OCI-LY3 (cell line): ENCODE measurements at regions not wholly inside any gene's neighbourhood (a gene's known extent, or its start where the extent isn't known, plus 50 kb on each side); places are given as distances from the start of the nearest gene placed in this dataset.

ENCODE experiments used
- H2AFZ ChIP-seq: fragments of 200-600, 300-600 bp; shearing (Covaris generic); 2 replicates; pipeline ENCODE4 v1.6.0; 2014; ENCODE audit warnings: antibody characterized with exemption, low read depth, low read length
- H3K27ac ChIP-seq: fragments of 200-600, 300-600 bp; sonication (generic); 2 replicates; pipeline ENCODE4 v1.5.1; 2014; ENCODE audit warnings: mild to moderate bottlenecking, low read length, moderate library complexity, mixed read lengths
- H3K27me3 ChIP-seq: fragments of 200-600, 300-600 bp; sonication (generic); 2 replicates; pipeline ENCODE4 v1.6.1; 2014; ENCODE audit warnings: low read depth, low read length, mixed read lengths
- H3K36me3 ChIP-seq: fragments of 200-600, 300-600 bp; sonication (generic); replicated peaks from 2 replicates; pipeline ENCODE3; 2014; ENCODE audit warnings: low read depth, low read length, mixed read lengths
- H3K4me1 ChIP-seq: fragments of 300-600, 200-600 bp; sonication (generic); 2 replicates; pipeline ENCODE4 v1.6.1; 2014; ENCODE audit warnings: low read length, mixed read lengths
- H3K4me2 ChIP-seq: fragments of 200-600, 300-600 bp; sonication (generic); 2 replicates; pipeline ENCODE4 v1.6.1; 2014; ENCODE audit warnings: low read length, mixed read lengths
- H3K4me3 ChIP-seq: fragments of 300-600, 200-600 bp; sonication (generic); 2 replicates; pipeline ENCODE4 v1.5.1; 2014; ENCODE audit warnings: antibody characterized with exemption, mild to moderate bottlenecking, low read length, moderate library complexity
- H3K79me2 ChIP-seq: fragments of 300-600, 200-600 bp; shearing (Covaris generic); 2 replicates; pipeline ENCODE4 v1.6.1; 2014; ENCODE audit warnings: mild to moderate bottlenecking, low read length, mixed read lengths
- H3K9ac ChIP-seq: fragments of 300-600, 200-600 bp; shearing (Covaris generic); 2 replicates; pipeline ENCODE4 v1.6.0; 2014; ENCODE audit warnings: mild to moderate bottlenecking, low read length, moderate library complexity
- H3K9me3 ChIP-seq: fragments of 200-600, 300-600 bp; shearing (Covaris generic); 2 replicates; pipeline ENCODE4 v1.6.1; 2014; ENCODE audit warnings: low read length, mixed read lengths; ENCODE audit not compliant: insufficient read depth
- H4K20me1 ChIP-seq: fragments of 200-600, 300-600 bp; sonication (generic); 2 replicates; pipeline ENCODE4 v1.6.1; 2016; ENCODE audit warnings: low read length, mixed read lengths; ENCODE audit not compliant: insufficient read depth
- CTCF ChIP-seq: fragments of 200-600, 300-600 bp; sonication (generic); IDR thresholded peaks from 2 replicates; pipeline ENCODE4 v1.5.1; 2014; ENCODE audit warnings: antibody characterized with exemption, low read length, low read depth
- EZH2phosphoT487 ChIP-seq: fragments of 200-600 bp; shearing (Covaris generic); IDR thresholded peaks from 2 replicates; pipeline ENCODE4 v1.6.1; 2018; ENCODE audit warnings: antibody characterized with exemption, mixed run types, low read depth

DNA sequence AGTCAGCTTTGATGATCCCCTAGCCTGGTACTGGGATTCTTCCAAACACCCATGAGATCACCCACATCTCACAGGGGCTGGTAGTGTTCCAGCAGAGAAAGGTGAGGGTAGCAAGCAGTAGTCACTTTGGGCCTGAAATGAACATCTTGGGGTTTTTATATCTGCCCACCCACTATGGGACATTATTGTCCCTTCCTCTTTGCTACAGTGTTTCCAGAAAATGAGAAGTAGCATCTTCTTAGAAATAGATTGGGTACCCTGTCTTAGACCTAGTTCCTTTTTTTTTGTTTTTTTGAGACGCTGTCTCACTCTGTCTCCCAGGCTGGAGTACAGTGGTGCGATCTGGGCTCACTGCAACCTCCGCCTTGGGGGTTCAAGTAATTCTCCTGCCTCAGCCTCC, 249.2 kb upstream of the ANKRD55 start:
- H3K27me3 ChIP-seq: no peaks in the 10 kb centered on the region
- H2AFZ ChIP-seq: no peak overlapping the region; the same call in 1 of the 2 replicates
- TF ChIP-seq CTCF: no peak
- no peak for TF ChIP-seq EZH2phosphoT487
- H3K79me2 ChIP-seq: no peaks in the 10 kb centered on the region
- H3K4me2 ChIP-seq: peak overlapping the region; percentile 83
- H3K9me3 ChIP-seq: no peaks in the 10 kb centered on the region
- peaks cover 41% of the 10 kb centered on the region for H3K4me1 ChIP-seq
- no peaks in the 10 kb centered on the region for H4K20me1 ChIP-seq
- H3K9ac ChIP-seq: peak overlapping the region; percentile 74
- H3K4me3 ChIP-seq: peak overlapping the region; percentile 87
- H3K27ac ChIP-seq: peak overlapping the region; percentile 70
- H3K36me3 ChIP-seq: no peaks in the 10 kb centered on the region

- Histone ChIP-seq H2AFZ (peak overlapping the region; percentile 64; the same call in 1 of the 2 replicates), H3K4me3 (peak overlapping the region; percentile 87), H3K79me2 (no peaks in the 10 kb centered on the region), H3K4me2 (peak overlapping the region; percentile 83), H3K36me3 (no peaks in the 10 kb centered on the region), H4K20me1 (no peaks in the 10 kb centered on the region), H3K27me3 (no peaks in the 10 kb centered on the region), H3K9me3 (no peaks in the 10 kb centered on the region), H3K9ac (peak overlapping the region; percentile 74), H3K27ac (peak overlapping the region; percentile 70), H3K4me1 (peaks cover 47% of the 10 kb centered on the region)
- TF ChIP-seq EZH2phosphoT487 (no peak), CTCF (peak; percentile 65)
Observed at GRCh38 chr5:56481428-56482357, 248.6 kb upstream of the ANKRD55 start.

GRCh38 chr5:56480705-56481427, 247.7 kb upstream of the ANKRD55 start:
- Histone ChIP-seq H3K36me3 (no peaks in the 10 kb centered on the region), H3K9ac (peak overlapping the region; percentile 74), H3K27me3 (no peaks in the 10 kb centered on the region), H3K4me3 (peak overlapping the region; percentile 87), H2AFZ (peak overlapping the region; percentile 64; the same call in 1 of the 2 replicates), H4K20me1 (no peaks in the 10 kb centered on the region), H3K9me3 (no peaks in the 10 kb centered on the region), H3K79me2 (no peaks in the 10 kb centered on the region), H3K4me1 (peaks cover 55% of the 10 kb centered on the region), H3K4me2 (peak overlapping the region; percentile 83), H3K27ac (peak overlapping the region; percentile 70)
- TF ChIP-seq EZH2phosphoT487 (no peak), CTCF (no peak)
